Gastrocnemius medialis (tissue), 4 donors: ENCODE measurements at regions not wholly inside any gene's neighbourhood (a gene's known extent, or its start where the extent isn't known, plus 50 kb on each side); places are given as distances from the start of the nearest gene placed in this dataset.

Experiments used
- POLR2A ChIP-seq, 2 donors: fragments of 450-650 bp; IDR thresholded peaks; one replicate each; pipeline ENCODE4 v1.6.1; 2017; ENCODE audit warnings: antibody characterized with exemption in 2 of 2, mild to moderate bottlenecking in 2 of 2, moderate library complexity in 2 of 2
- TF ChIP-seq, protein P1 (sequence below), 5 experiments: fragments of 450-650 bp in 3 of 5; fragments of 200-600 bp in 2 of 5; sonication (generic) in 2 of 5; IDR thresholded peaks in 4 of 5; conservative IDR thresholded peaks in 1 of 5; 1 replicate in 4 of 5; 2 replicates in 1 of 5; pipeline ENCODE4 v1.5.1; 2016 to 2019; ENCODE audit warnings: antibody characterized with exemption in 5 of 5, mild to moderate bottlenecking in 3 of 5, moderate library complexity in 3 of 5

DNA sequence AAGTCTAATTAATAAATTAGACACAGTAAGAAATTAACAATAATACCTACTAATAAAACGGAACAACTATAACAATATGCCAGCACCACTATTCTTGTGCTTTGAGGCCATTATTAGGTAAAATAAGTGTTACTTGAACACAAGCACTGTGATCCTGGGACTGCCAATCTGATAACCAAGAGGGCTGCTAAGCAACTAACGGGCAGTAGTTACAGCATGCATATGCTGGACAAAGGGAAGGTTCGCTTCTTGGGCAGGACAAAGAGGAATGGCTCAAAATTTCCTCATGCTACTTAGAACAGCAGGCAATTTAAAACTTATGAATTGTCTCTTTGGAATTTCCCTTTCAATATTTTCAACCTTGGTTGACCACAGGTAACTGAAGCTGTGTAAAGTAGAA, 718.6 kb downstream of the SORCS3 start:
- no peak for TF ChIP-seq POLR2A (IDR thresholded peaks at IDR 0.05)
- TF ChIP-seq, protein P1, sequence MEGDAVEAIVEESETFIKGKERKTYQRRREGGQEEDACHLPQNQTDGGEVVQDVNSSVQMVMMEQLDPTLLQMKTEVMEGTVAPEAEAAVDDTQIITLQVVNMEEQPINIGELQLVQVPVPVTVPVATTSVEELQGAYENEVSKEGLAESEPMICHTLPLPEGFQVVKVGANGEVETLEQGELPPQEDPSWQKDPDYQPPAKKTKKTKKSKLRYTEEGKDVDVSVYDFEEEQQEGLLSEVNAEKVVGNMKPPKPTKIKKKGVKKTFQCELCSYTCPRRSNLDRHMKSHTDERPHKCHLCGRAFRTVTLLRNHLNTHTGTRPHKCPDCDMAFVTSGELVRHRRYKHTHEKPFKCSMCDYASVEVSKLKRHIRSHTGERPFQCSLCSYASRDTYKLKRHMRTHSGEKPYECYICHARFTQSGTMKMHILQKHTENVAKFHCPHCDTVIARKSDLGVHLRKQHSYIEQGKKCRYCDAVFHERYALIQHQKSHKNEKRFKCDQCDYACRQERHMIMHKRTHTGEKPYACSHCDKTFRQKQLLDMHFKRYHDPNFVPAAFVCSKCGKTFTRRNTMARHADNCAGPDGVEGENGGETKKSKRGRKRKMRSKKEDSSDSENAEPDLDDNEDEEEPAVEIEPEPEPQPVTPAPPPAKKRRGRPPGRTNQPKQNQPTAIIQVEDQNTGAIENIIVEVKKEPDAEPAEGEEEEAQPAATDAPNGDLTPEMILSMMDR (IDR thresholded peaks at IDR 0.05 in 4 of 5, conservative IDR thresholded peaks at IDR 0.05 in 1 of 5) = no peak
